ENCODE measurements at regions not wholly inside any gene's neighbourhood (a gene's known extent, or its start where the extent isn't known, plus 50 kb on each side); places are given as distances from the start of the nearest gene placed in this dataset.

GRCh38 chr22:47373648-47374272 is 611.3 kb downstream of the TBC1D22A start:
- ChIA-PET CTCF (ENCODE audit: low intra/inter-chr PET ratio, low total read pairs) (no interaction called here), POLR2A (no interaction called here)
- Histone ChIP-seq H3K9me3 (ENCODE audit: low read length) (no peaks in the 10 kb centered on the region), H2AFZ (ENCODE audit: low read length) (no peak overlapping the region), H3K36me3 (replicated peaks in 1 of 2; ENCODE audit: control insufficient read depth in 1 of 2, insufficient read depth in 2 of 2, low read length in 2 of 2) (no peaks in the 10 kb centered on the region), H4K20me1 (ENCODE audit: insufficient read depth, low read length) (no peaks in the 10 kb centered on the region), H3K79me2 (ENCODE audit: insufficient read depth, low read length) (no peaks in the 10 kb centered on the region), H3K27me3 (ENCODE audit: control insufficient read depth in 1 of 2, insufficient read depth in 2 of 2, low read length in 2 of 2) (peaks cover 8 to 39% of the 10 kb centered on the region in 2 experiments; a peak in 3 of 5 replicates), H3K4me3 (replicated peaks in 1 of 3; ENCODE audit: insufficient read depth in 1 of 3, low read depth in 2 of 3, low read length in 3 of 3) (no peak overlapping the region), H3K9ac (ENCODE audit: insufficient read depth, low read depth, low read length) (no peak overlapping the region), H3K27ac (ENCODE audit: extremely low read length, insufficient read depth, low read length) (no peak overlapping the region), H3K4me2 (ENCODE audit: low read depth, low read length) (no peak overlapping the region), H3K4me1 (ENCODE audit: insufficient read depth, low read length) (no peaks in the 10 kb centered on the region)
- ATAC-seq (no peak), FAIRE-seq (no peak), DNase-seq (ENCODE audit: low spot score) (no peak)
- intact Hi-C loops (cut with micrococcal nuclease; ENCODE audit: unreplicated experiment) (no loop called here), in situ Hi-C loops (cut with HindIII; ENCODE audit: extremely low pct_ligation_motif_present, low pct_unique_long_range_greater_than_20kb) (no loop called here)
- 24% methylated on average over 10 of the region's 13 CpGs for WGBS (ENCODE audit: low lambda C conversion rate)
- no peak for TF ChIP-seq ASH2L (IDR thresholded peaks at IDR 0.05; ENCODE audit: insufficient read length, low read depth, low read length)
- BruUV-seq (replicated peaks): no TSS peak

- no peak overlapping the region for H3K4me3 ChIP-seq (replicated peaks in 1 of 3; ENCODE audit: insufficient read depth in 1 of 3, low read depth in 2 of 3, low read length in 3 of 3)
- no peaks in the 10 kb centered on the region for H3K36me3 ChIP-seq (replicated peaks in 1 of 2; ENCODE audit: control insufficient read depth in 1 of 2, insufficient read depth in 2 of 2, low read length in 2 of 2)
- BruUV-seq (replicated peaks): no TSS peak
- H3K27ac ChIP-seq (ENCODE audit: extremely low read length, insufficient read depth, low read length): no peak overlapping the region
- POLR2A ChIA-PET: no interaction called here
- ATAC-seq: no peak
- no peaks in the 10 kb centered on the region for H3K9me3 ChIP-seq (ENCODE audit: low read length)
- no peak for DNase-seq (ENCODE audit: low spot score)
- no peaks in the 10 kb centered on the region for H4K20me1 ChIP-seq (ENCODE audit: insufficient read depth, low read length)
- H2AFZ ChIP-seq (ENCODE audit: low read length): no peak overlapping the region
- H3K9ac ChIP-seq (ENCODE audit: insufficient read depth, low read depth, low read length): no peak overlapping the region
- in situ Hi-C loops (cut with HindIII; ENCODE audit: extremely low pct_ligation_motif_present, low pct_unique_long_range_greater_than_20kb) (no loop called here), intact Hi-C loops (cut with micrococcal nuclease; ENCODE audit: unreplicated experiment) (no loop called here)
- no peak overlapping the region for H3K4me2 ChIP-seq (ENCODE audit: low read depth, low read length)
- H3K27me3 ChIP-seq (ENCODE audit: control insufficient read depth in 1 of 2, insufficient read depth in 2 of 2, low read length in 2 of 2): peaks cover 9 to 47% of the 10 kb centered on the region in 2 experiments; a peak in 3 of 5 replicates
- FAIRE-seq: no peak
- H3K79me2 ChIP-seq (ENCODE audit: insufficient read depth, low read length): no peaks in the 10 kb centered on the region
- CTCF ChIA-PET (ENCODE audit: low intra/inter-chr PET ratio, low total read pairs): no interaction called here
- no peaks in the 10 kb centered on the region for H3K4me1 ChIP-seq (ENCODE audit: insufficient read depth, low read length)
- 53% methylated on average over 19 of the region's 27 CpGs for WGBS (ENCODE audit: low lambda C conversion rate)
- TF ChIP-seq HOXA5 (CRISPR knock-in tag; IDR thresholded peaks at IDR 0.05) (no peak), JUN (CRISPR knock-in tag; IDR thresholded peaks at IDR 0.05) (no peak), NFAT5 (CRISPR knock-in tag; IDR thresholded peaks at IDR 0.05) (no peak), DRAP1 (CRISPR knock-in tag; IDR thresholded peaks at IDR 0.05) (no peak), ZNF557 (CRISPR knock-in tag; IDR thresholded peaks at IDR 0.05) (no peak), ZNF136 (CRISPR knock-in tag; IDR thresholded peaks at IDR 0.05; ENCODE audit: low read depth) (no peak), CAMTA2 (CRISPR knock-in tag; IDR thresholded peaks at IDR 0.05; ENCODE audit: borderline replicate concordance) (no peak), DNMT3B (CRISPR knock-in tag; conservative IDR thresholded peaks at IDR 0.05) (no peak), ARNT (IDR thresholded peaks at IDR 0.05) (no peak), CHD4 (IDR thresholded peaks at IDR 0.05; ENCODE audit: borderline replicate concordance, low read length) (no peak), SCMH1 (CRISPR knock-in tag; IDR thresholded peaks at IDR 0.05; ENCODE audit: borderline replicate concordance) (no peak)
Observed at GRCh38 chr22:47372596-47373385, 610.3 kb downstream of the TBC1D22A start.

All from HepG2 (cell line).